Esophagus squamous epithelium (tissue), 5 donors: ENCODE measurements at regions not wholly inside any gene's neighbourhood (a gene's known extent, or its start where the extent isn't known, plus 50 kb on each side); places are given as distances from the start of the nearest gene placed in this dataset.

Experiments
- DNase-seq: peaks from one replicate; lab custom pipeline; 2025; lab: John Stamatoyannopoulos, UW
- H3K27ac ChIP-seq, 4 donors: fragments of 200-600 bp; sonication (generic); one replicate each; pipeline ENCODE4 v1.5.1; 2016 to 2019; ENCODE audit warnings: mild to moderate bottlenecking in 1 of 4
- H3K27me3 ChIP-seq, 4 donors: fragments of 200-600 bp; sonication (generic); 1 replicate in 3 of 4; 2 replicates in 1 of 4; pipeline versions ENCODE4 v1.5.1 to v1.6.0; 2017 to 2021; ENCODE audit warnings: antibody characterized with exemption in 1 of 4
- H3K36me3 ChIP-seq, 3 donors: fragments of 200-600 bp; sonication (generic); one replicate each; pipeline ENCODE4 v1.5.1; 2016 to 2019
- H3K4me1 ChIP-seq, 3 donors: fragments of 200-600 bp; sonication (generic); one replicate each; pipeline ENCODE4 v1.5.1; 2017 to 2019
- H3K4me3 ChIP-seq, 4 donors: fragments of 200-600 bp; sonication (generic); 1 replicate in 3 of 4; 2 replicates in 1 of 4; pipeline ENCODE4 v1.5.1; 2016 to 2019; ENCODE audit warnings: mild to moderate bottlenecking in 2 of 4, moderate library complexity in 1 of 4
- H3K9me3 ChIP-seq, 3 donors: fragments of 200-600 bp; sonication (generic); one replicate each; pipeline ENCODE4 v1.5.1; 2016 to 2019
- CTCF ChIP-seq, 6 experiments: fragments of 450-650 bp in 4 of 6; fragments of 200-600 bp in 2 of 6; sonication (generic) in 2 of 6; IDR thresholded peaks; one replicate each; pipeline ENCODE4 v1.5.1; 2016 to 2019; ENCODE audit warnings: antibody characterized with exemption in 6 of 6, mild to moderate bottlenecking in 4 of 6, moderate library complexity in 4 of 6
- POLR2A ChIP-seq, 4 donors: fragments of 450-650 bp; IDR thresholded peaks; one replicate each; pipeline ENCODE4 v1.6.1; 2017; ENCODE audit warnings: antibody characterized with exemption in 4 of 4, mild to moderate bottlenecking in 4 of 4, moderate library complexity in 3 of 4
- WGBS, 2 donors: methylation state at CpG; one replicate each; pipeline ENCODE4 v1.1.5; 2018; 5-methylcytosine and 5-hydroxymethylcytosine counted together
- intact Hi-C: fragments of 100-400 bp; cut with DNase I; formaldehyde crosslinking; loops from one replicate; pipeline ENCODE4 v1.15.0; 2022
- donor health status: DM: yes; HTN: yes; CAD: no.

DNA sequence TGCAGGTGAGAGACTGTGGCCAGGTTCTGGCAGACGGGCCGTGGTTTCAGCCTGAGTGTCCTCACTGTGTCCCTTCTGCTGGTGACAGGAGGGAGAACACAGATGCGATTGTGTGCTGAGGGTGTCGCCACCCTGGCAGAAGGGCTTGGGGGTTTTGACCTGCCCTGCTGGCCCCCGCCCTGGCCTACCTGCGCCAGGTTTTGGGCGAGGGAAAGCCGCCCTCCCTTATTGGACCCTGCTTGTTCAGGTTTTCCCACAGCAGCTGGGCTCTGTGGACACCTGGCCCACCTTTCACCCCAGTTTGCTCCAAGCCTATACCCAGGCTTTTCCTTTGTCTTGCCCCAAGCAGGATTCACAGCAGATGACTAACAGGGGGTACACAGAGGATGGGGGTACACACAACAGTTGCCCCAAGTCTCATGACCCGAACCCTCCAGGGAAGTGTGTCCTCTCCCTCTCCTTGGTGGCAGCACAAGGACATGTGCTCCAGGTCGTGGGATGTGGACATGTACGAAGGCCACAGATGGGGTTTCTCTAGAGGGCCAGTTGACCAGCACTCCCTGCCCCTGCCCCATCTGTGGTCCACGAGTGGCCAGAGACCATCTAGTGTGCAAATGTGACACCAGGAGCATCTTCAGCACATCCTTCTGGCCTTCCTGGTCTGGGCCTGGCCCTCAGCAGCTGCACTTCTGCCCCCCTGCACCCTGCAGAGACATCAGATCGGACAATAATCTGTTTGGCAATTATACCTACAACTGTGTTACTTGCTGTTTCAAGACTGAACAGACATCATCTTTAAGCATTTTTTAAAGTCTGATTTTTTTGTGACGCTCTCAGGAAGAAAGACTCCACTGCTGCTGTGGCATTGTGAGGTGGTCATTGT is 265.8 kb upstream of the IRX4 start:
- H3K36me3 ChIP-seq: no peaks in the 10 kb centered on the region
- peaks cover 0 to 15% (median 0%) of the 10 kb centered on the region in 3 donors for H3K9me3 ChIP-seq
- no peaks in the 10 kb centered on the region for H3K4me1 ChIP-seq
- peaks cover 0 to 14% (median 0%) of the 10 kb centered on the region in 4 donors for H3K27me3 ChIP-seq
- 59 to 63% methylated on average over 3 to 6 of the region's 14 CpGs for WGBS, 2 donors
- no peak for TF ChIP-seq CTCF (IDR thresholded peaks at IDR 0.05)
- TF ChIP-seq POLR2A (IDR thresholded peaks at IDR 0.05): no peak
- intact Hi-C loops: no loop called here
- H3K27ac ChIP-seq: no peak overlapping the region
- no peak for DNase-seq
- H3K4me3 ChIP-seq: no peak overlapping the region

GRCh38 chr5:2147504-2148311 is 265.0 kb upstream of the IRX4 start:
- H3K36me3 ChIP-seq: no peaks in the 10 kb centered on the region
- intact Hi-C loops: no loop called here
- peaks cover 0 to 15% (median 0%) of the 10 kb centered on the region in 3 donors for H3K9me3 ChIP-seq
- no peak overlapping the region for H3K27ac ChIP-seq
- peaks cover 0 to 22% (median 0%) of the 10 kb centered on the region in 4 donors for H3K27me3 ChIP-seq
- TF ChIP-seq CTCF (IDR thresholded peaks at IDR 0.05) (no peak), POLR2A (IDR thresholded peaks at IDR 0.05) (no peak)
- 80 to 81% methylated on average over 6 to 8 of the region's 13 CpGs for WGBS, 2 donors
- no peak overlapping the region for H3K4me3 ChIP-seq
- no peaks in the 10 kb centered on the region for H3K4me1 ChIP-seq
- no peak for DNase-seq

DNA sequence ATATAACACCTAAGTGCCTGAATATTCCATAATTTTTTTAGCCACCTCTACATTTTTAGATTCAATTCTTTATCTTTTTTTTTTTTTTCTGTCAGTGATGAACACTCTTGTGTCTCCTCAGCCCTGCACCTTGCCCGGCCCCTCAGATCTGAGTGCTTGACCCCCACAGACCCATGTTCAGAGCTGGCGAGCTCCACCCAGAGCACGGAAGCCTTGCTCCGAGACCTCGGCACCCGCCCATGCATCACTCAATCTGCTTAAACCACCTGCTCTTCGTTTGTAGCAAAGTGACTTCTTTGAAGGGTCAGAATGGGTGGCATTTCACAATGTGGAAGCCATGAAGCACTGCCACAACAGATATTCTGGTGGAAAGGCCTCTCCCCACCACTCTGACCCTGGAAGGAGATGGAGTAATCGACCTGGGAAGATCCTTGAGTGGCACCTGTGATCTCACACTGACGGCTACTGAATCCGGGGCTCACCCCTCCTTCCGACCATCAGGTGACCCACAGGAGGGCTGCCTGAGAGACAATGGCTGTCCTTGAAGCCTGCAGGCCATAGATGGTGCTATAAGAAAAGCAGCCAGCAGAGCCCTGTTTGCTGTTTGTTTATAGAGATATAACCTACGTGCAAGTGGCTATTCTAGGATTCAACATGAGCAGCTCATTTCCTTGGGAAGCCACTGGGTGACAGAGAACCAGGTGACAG is 261.1 kb upstream of the IRX4 start:
- H3K27ac ChIP-seq: no peak overlapping the region
- no peak for DNase-seq
- no peak for TF ChIP-seq CTCF (IDR thresholded peaks at IDR 0.05)
- no peak for TF ChIP-seq POLR2A (IDR thresholded peaks at IDR 0.05)
- intact Hi-C loops: no loop called here
- H3K27me3 ChIP-seq: peaks cover 0 to 47% (median 0%) of the 10 kb centered on the region in 4 donors
- no peaks in the 10 kb centered on the region for H3K36me3 ChIP-seq
- peaks cover 0 to 15% (median 0%) of the 10 kb centered on the region in 3 donors for H3K9me3 ChIP-seq
- H3K4me1 ChIP-seq: peaks cover 0 to 9% (median 0%) of the 10 kb centered on the region in 3 donors
- WGBS, 2 donors: 78% methylated on average over 12 of the region's 12 CpGs
- H3K4me3 ChIP-seq: no peak overlapping the region

DNA sequence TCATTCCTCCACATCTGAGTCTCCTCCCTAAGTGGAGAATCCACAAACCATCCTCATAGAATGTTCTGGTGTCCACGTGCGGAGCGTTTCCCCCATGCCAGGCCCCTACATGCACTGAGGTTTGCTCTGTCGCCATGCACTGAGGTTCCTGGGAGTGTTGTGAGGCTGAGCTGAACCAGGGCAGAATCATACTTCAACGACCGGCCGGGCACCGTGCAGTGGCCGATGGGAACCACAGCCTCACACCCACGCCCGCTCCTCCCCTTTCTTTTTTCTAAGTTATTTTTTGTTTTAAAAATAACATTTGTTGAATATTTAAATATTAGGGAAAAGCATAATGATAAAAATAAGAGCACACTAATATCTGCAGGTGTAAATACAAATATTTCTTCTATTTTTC is 260.4 kb upstream of the IRX4 start:
- DNase-seq: no peak
- peaks cover 0 to 47% (median 0%) of the 10 kb centered on the region in 4 donors for H3K27me3 ChIP-seq
- TF ChIP-seq CTCF (IDR thresholded peaks at IDR 0.05) (no peak), POLR2A (IDR thresholded peaks at IDR 0.05) (no peak)
- WGBS, 2 donors: 88 to 93% methylated on average over 11 of the region's 11 CpGs
- peaks cover 0 to 9% (median 0%) of the 10 kb centered on the region in 3 donors for H3K4me1 ChIP-seq
- H3K27ac ChIP-seq: no peak overlapping the region
- no peak overlapping the region for H3K4me3 ChIP-seq
- intact Hi-C loops: no loop called here
- H3K9me3 ChIP-seq: peaks cover 0 to 15% (median 0%) of the 10 kb centered on the region in 3 donors
- no peaks in the 10 kb centered on the region for H3K36me3 ChIP-seq
